HG03095 (cell line): ENCODE measurements at regions not wholly inside any gene's neighbourhood (a gene's known extent, or its start where the extent isn't known, plus 50 kb on each side); places are given as distances from the start of the nearest gene placed in this dataset.
A peak's percentile ranks its signal among the peaks of the same experiment; 100 is the strongest.

Experiments used
- ATAC-seq: cut with Tn5 transposase; IDR thresholded peaks from one replicate; pipeline ENCODE4 v1.9.1; 2021; ENCODE audit warnings: moderate library complexity; ENCODE audit not compliant: unreplicated experiment

GRCh38 chr6:83792846-83793245, 60.3 kb upstream of the RIPPLY2 start:
- no peak for ATAC-seq

- ATAC-seq = no peak
These were observed 71.7 kb upstream of the RIPPLY2 start for GRCh38 chr6:83781506-83781905.

GRCh38 chr6:83770910-83771309, 62.0 kb upstream of the SNAP91 start:
- peak; percentile 63 for ATAC-seq

DNA sequence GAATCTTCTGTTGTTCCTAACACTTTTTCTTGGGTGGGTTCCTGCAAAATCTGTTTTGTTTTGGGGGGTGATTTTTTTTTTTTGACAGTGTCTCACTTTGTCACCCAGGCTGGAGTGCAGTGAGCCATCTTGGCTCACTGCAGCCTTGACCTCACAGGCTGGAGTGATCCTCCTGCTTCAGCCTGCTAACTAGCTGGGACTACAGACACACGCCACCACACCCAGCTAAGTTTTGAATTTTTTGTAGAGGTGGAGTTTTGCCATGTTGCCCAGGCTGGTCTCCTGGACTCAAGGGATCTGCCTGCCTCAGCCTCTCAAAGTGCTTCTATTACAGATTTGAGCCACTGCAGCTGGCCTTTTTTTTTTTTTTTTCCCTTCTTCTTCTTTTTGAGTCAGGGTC, 60.5 kb upstream of the SNAP91 start:
- no peak for ATAC-seq

DNA sequence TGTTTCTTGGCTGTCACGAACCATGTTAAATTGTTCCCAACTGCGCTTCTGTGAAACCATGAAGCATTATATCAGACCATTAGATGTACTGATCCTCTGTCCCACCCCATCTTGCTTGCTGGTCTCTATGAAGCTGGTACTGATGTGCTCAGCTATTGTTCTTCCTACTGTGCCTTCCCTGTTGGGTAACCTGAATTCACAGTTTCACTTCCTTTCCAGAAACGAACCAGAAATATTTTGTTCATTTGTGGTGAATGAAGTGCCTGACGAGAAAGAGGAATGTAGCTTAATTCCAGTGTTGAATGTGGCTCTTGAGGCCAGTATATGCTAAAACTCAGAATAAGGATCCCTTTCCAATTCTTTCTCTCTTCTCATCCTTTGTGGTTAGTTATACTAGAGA, 58.1 kb upstream of the SNAP91 start:
- no peak for ATAC-seq
